ENCODE measurements at regions not wholly inside any gene's neighbourhood (a gene's known extent, or its start where the extent isn't known, plus 50 kb on each side); places are given as distances from the start of the nearest gene placed in this dataset.

DNA sequence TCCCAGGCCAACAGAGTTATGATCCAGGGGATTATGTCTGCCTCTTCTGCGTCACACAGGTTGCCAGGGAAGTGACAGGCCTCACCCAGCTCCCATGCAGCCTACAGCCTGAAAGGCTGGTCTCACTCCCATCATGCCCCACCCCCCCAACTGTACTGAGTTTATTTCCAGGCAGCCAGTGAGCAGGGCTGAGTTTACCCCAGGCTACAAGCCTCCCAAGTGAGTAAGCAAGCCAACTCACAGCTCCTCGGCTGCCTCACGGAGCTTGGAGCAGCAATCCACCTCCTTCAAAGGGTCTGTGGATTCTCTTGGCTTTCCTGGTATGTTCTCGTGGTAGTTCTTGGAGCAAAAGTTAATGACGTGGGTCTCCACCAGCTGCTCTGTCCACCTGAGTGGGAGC, 1147.6 kb upstream of the ADGRL4 start:
- ATAC-seq (no peak), FAIRE-seq (no peak), DNase-seq (ENCODE audit: low spot score) (no peak)
- H3K9me3 ChIP-seq (ENCODE audit: low read length), result peaks cover 94% of the 10 kb centered on the region
- WGBS (ENCODE audit: low lambda C conversion rate), result 0% methylated on average over 2 of the region's 5 CpGs
- H3K4me1 ChIP-seq (ENCODE audit: insufficient read depth, low read length), result no peaks in the 10 kb centered on the region
- no peak overlapping the region for H3K9ac ChIP-seq (ENCODE audit: insufficient read depth, low read depth, low read length)
- no peak overlapping the region for H3K27ac ChIP-seq (ENCODE audit: extremely low read length, insufficient read depth, low read length)
- CTCF ChIA-PET (ENCODE audit: low intra/inter-chr PET ratio, low total read pairs), result no interaction called here
- no peak overlapping the region for H2AFZ ChIP-seq (ENCODE audit: low read length)
- H3K79me2 ChIP-seq (ENCODE audit: insufficient read depth, low read length), result no peaks in the 10 kb centered on the region
- no peak overlapping the region for H3K4me2 ChIP-seq (ENCODE audit: low read depth, low read length)
- TF ChIP-seq TARDBP (CRISPR knock-in tag; IDR thresholded peaks at IDR 0.05) (no peak), HMG20B (CRISPR knock-in tag; conservative IDR thresholded peaks at IDR 0.05) (no peak), ZNF761 (CRISPR knock-in tag; conservative IDR thresholded peaks at IDR 0.05) (no peak), ZNF619 (CRISPR knock-in tag; IDR thresholded peaks at IDR 0.05) (no peak), NR1H2 (CRISPR knock-in tag; IDR thresholded peaks at IDR 0.05; ENCODE audit: borderline replicate concordance, low read depth) (no peak), ZSCAN25 (CRISPR knock-in tag; IDR thresholded peaks at IDR 0.05) (no peak)
- TF ChIP-seq, protein P1, sequence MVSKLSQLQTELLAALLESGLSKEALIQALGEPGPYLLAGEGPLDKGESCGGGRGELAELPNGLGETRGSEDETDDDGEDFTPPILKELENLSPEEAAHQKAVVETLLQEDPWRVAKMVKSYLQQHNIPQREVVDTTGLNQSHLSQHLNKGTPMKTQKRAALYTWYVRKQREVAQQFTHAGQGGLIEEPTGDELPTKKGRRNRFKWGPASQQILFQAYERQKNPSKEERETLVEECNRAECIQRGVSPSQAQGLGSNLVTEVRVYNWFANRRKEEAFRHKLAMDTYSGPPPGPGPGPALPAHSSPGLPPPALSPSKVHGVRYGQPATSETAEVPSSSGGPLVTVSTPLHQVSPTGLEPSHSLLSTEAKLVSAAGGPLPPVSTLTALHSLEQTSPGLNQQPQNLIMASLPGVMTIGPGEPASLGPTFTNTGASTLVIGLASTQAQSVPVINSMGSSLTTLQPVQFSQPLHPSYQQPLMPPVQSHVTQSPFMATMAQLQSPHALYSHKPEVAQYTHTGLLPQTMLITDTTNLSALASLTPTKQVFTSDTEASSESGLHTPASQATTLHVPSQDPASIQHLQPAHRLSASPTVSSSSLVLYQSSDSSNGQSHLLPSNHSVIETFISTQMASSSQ (IDR thresholded peaks at IDR 0.05; ENCODE audit: low read depth), result no peak
- TF ChIP-seq, protein P1 (CRISPR knock-in tag; IDR thresholded peaks at IDR 0.05; ENCODE audit: borderline replicate concordance), result no peak
- no TSS peak for BruUV-seq (replicated peaks)
- no peak overlapping the region for H3K4me3 ChIP-seq (replicated peaks in 1 of 3; ENCODE audit: insufficient read depth in 1 of 3, low read depth in 2 of 3, low read length in 3 of 3)
- no peaks in the 10 kb centered on the region for H3K36me3 ChIP-seq (replicated peaks in 1 of 2; ENCODE audit: control insufficient read depth in 1 of 2, insufficient read depth in 2 of 2, low read length in 2 of 2)
- POLR2A ChIA-PET, result no interaction called here
- H3K27me3 ChIP-seq (ENCODE audit: control insufficient read depth in 1 of 2, insufficient read depth in 2 of 2, low read length in 2 of 2), result no peaks in the 10 kb centered on the region
- intact Hi-C loops (cut with micrococcal nuclease; ENCODE audit: unreplicated experiment), result no loop called here
- H4K20me1 ChIP-seq (ENCODE audit: insufficient read depth, low read length), result no peaks in the 10 kb centered on the region
- in situ Hi-C loops (cut with HindIII; ENCODE audit: extremely low pct_ligation_motif_present, low pct_unique_long_range_greater_than_20kb), result no loop called here

Measured in HepG2 (cell line).